ENCODE measurements at regions not wholly inside any gene's neighbourhood (a gene's known extent, or its start where the extent isn't known, plus 50 kb on each side); places are given as distances from the start of the nearest gene placed in this dataset.

DNA sequence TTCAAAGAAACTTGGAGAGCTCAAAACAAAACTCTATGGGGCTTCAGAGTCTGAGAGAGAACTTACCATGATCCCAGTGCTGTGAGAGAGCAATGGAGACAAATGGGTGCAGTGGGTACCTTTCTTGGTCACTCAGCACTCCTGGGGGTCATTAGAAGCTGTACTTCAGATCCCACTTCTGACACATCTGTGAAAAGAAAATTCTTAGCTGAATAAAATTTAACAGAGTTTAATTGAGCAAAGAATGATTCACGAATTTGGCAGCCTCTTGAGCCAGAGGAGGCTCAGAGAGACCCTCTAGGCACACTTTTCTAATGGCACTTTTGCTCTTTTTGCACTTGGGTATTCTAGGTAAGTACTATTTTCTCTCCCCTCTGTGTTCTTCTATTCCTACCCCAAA, 96.8 kb upstream of the SYT10 start:
- TF ChIP-seq, protein P1, sequence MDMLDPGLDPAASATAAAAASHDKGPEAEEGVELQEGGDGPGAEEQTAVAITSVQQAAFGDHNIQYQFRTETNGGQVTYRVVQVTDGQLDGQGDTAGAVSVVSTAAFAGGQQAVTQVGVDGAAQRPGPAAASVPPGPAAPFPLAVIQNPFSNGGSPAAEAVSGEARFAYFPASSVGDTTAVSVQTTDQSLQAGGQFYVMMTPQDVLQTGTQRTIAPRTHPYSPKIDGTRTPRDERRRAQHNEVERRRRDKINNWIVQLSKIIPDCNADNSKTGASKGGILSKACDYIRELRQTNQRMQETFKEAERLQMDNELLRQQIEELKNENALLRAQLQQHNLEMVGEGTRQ (IDR thresholded peaks at IDR 0.05; ENCODE audit: low read depth, low read length), result no peak
- TF ChIP-seq, protein P1 (CRISPR knock-in tag; IDR thresholded peaks at IDR 0.05; ENCODE audit: borderline replicate concordance), result no peak
- no peak for TF ChIP-seq SMAD9 (CRISPR knock-in tag; IDR thresholded peaks at IDR 0.05)
- no peak for TF ChIP-seq NFKB2 (CRISPR knock-in tag; IDR thresholded peaks at IDR 0.05; ENCODE audit: borderline replicate concordance)
- TF ChIP-seq, protein P2, sequence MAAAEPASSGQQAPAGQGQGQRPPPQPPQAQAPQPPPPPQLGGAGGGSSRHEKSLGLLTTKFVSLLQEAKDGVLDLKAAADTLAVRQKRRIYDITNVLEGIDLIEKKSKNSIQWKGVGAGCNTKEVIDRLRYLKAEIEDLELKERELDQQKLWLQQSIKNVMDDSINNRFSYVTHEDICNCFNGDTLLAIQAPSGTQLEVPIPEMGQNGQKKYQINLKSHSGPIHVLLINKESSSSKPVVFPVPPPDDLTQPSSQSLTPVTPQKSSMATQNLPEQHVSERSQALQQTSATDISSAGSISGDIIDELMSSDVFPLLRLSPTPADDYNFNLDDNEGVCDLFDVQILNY (CRISPR knock-in tag; conservative IDR thresholded peaks at IDR 0.05), result no peak
- TF ChIP-seq, protein P3, sequence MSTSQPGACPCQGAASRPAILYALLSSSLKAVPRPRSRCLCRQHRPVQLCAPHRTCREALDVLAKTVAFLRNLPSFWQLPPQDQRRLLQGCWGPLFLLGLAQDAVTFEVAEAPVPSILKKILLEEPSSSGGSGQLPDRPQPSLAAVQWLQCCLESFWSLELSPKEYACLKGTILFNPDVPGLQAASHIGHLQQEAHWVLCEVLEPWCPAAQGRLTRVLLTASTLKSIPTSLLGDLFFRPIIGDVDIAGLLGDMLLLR (CRISPR knock-in tag; IDR thresholded peaks at IDR 0.05), result no peak
- no peak for TF ChIP-seq FOSL1 (CRISPR knock-in tag; IDR thresholded peaks at IDR 0.05; ENCODE audit: borderline replicate concordance)
- TF ChIP-seq CTCF (CRISPR knock-in tag; IDR thresholded peaks at IDR 0.05), result no peak
- no peak for TF ChIP-seq MTA1 (CRISPR knock-in tag; IDR thresholded peaks at IDR 0.05; ENCODE audit: borderline replicate concordance)

All from HepG2 (cell line).